Right lobe of liver (tissue), 4 donors: ENCODE measurements at regions not wholly inside any gene's neighbourhood (a gene's known extent, or its start where the extent isn't known, plus 50 kb on each side); places are given as distances from the start of the nearest gene placed in this dataset.

Source experiments
- CTCF ChIP-seq, 4 donors: fragments of 200-600 bp in 3 of 4; fragments of 450-650 bp in 1 of 4; IDR thresholded peaks; one replicate each; pipeline versions ENCODE4 v1.5.1 to v1.8.0; 2016 to 2022; ENCODE audit warnings: antibody characterized with exemption in 4 of 4, mild to moderate bottlenecking in 2 of 4
- POLR2A ChIP-seq: fragments of 450-650 bp; IDR thresholded peaks from one replicate; pipeline ENCODE4 v1.6.1; 2017; ENCODE audit warnings: antibody characterized with exemption, mild to moderate bottlenecking
- donor health status: DM: no; HTN: no; CAD: no.
- donor health status: DM: no; HTN: no; CAD: no.
- donor health status: DM: no; HTN: yes; CAD: no.

- TF ChIP-seq CTCF (IDR thresholded peaks at IDR 0.05) (no peak), POLR2A (no peak)
Measured at GRCh38 chr2:17162713-17163112, 355.5 kb downstream of the RAD51AP2 start.
